ENCODE measurements at regions not wholly inside any gene's neighbourhood (a gene's known extent, or its start where the extent isn't known, plus 50 kb on each side); places are given as distances from the start of the nearest gene placed in this dataset.
A peak's percentile ranks its signal among the peaks of the same experiment; 100 is the strongest.
"Not testable (repeated sequence)": the region's sequence is repeated elsewhere in the genome, so short reads cannot be mapped to it uniquely, and the experiment has no call there.

GRCh38 chrX:50967736-50968135 is 57.2 kb downstream of the BMP15 start:
- no peak for DNase-seq

- not testable (repeated sequence) for DNase-seq
Measured at GRCh38 chrX:50968871-50969635, 58.5 kb downstream of the BMP15 start.

DNA sequence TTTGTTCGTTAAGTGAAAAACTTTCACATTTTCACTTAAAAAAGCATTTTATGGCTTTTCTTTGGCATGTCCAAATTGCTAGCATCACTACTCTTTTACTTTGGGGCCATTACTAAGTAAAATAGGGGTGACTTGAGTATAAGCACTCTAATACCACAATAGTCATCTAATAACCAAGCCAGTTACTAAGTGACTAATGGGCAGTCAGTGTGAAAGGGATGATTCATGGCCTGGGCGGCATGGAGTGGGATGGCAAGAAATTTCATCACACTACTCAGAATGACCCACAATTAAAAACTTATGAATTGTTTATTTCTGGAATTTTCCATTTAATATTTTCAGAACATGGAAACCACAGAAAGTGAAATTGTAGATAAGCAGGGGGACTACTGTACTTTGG is 60.9 kb downstream of the BMP15 start:
- no peak for DNase-seq

- DNase-seq: no peak
Measured at GRCh38 chrX:50973199-50973598, 62.7 kb downstream of the BMP15 start.

GRCh38 chrX:50978920-50979682 is 68.6 kb downstream of the BMP15 start:
- no peak for DNase-seq

GRCh38 chrX:50980251-50980650 is 69.7 kb downstream of the BMP15 start:
- no peak for DNase-seq

DNA sequence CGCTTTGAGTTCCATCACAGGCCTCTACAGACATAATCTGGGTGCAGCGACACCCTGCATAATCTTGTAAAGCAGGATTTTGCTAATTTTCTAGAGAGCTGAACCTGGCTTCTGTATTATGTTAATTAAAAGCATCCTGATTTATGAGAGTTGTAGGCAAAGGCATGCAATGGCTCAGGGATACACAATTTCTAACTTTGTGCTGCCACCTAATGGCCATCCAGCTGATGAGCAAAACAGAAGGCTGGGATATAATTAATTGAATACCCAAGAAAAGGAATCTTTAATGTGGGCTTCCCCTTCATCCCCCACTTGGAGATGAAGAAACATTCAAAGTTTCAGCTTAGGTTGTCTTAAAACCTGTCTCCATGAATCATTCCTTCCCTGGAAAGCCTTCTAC is 78.1 kb downstream of the BMP15 start:
- DNase-seq: no peak

DNA sequence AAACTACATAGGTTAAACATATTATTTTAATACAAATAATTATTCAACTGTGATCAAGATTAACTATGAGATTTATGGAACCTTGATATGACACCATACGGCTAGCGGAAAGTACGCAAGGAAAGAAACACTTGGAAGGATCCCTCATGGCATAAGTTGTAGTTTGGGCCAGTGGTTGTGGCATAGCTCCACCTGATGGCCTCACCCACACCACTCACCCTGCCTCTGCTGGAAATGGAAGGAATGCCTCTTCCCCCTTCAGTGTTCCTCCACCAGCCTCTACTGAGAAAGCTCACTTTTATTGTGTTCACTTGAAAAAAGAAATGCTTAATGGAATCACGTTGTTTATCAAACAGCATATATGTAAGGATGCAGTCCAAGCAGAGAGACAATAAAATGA is 86.4 kb downstream of the BMP15 start:
- no peak for DNase-seq

- DNase-seq: not testable (repeated sequence)
Measured at GRCh38 chrX:51000384-51000783, 89.8 kb downstream of the BMP15 start.

DNA sequence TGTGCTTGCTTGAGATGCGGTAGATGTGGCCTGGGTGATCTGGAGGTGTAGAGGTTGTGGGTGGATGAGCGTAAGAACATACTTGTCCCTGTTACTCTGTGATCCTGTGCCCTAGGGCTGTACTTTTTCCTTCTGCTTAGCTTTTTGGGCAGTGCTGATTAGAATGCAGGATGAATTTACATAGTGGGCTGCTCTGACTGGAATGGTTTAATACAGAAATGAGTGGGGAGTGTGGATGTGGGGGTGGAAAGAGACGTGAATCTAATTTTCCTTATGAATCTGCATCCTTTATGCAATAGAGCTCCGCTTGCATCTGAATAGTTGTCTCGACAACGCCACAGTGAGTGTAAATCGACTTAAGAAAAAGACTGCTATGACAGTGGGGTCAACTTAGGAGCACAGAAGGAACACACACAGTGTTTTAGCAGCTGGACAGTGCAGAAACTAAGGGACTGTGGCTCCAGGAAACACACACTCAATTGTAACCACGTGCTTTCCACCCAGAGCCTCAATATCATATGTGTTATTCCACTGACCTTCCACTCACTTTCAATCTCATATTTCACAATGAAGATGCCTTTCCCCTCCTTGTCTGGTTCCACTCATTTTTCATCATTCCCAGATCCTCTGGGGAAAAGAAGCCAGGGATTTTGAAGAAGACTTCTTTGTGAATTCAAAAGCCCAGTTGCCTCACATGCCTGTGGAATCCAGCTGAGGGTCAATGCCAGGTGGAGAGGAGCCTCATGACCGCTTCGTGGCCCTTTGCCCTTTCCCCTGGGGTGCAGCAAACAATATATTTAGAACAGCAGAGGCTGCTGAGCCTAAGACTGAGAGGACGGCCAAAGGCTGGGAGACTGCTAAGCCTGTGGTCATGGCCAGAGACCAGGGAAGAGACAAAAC is 91.4 kb downstream of the BMP15 start:
- DNase-seq: not testable (repeated sequence)

DNA sequence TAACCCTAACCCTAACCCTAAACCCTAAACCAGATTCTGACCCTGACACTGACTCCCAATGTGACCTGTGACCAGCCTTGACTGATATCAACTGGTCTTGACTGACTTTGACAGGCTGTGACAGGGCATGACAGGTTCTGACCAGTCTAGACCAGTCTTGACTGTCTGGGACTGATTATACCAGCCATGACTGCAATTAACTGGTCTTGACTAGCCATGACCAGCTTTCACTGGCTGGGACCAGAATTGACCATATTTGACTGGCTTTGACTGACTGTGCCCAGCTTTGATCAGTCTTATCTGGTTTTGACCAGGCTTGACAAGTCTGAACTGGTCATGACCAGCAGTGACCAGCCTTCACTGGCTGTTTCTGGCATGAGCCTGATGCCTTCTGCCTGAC is 95.5 kb downstream of the BMP15 start:
- DNase-seq: no peak

- no peak for DNase-seq
Measured at GRCh38 chrX:51024106-51024696, 113.7 kb downstream of the BMP15 start.

- DNase-seq: no peak
Measured at GRCh38 chrX:51026862-51027261, 116.3 kb downstream of the BMP15 start.

- DNase-seq: no peak
Measured at GRCh38 chrX:51035746-51036145, 125.2 kb downstream of the BMP15 start.

- DNase-seq: no peak
Measured at GRCh38 chrX:51047950-51048349, 137.4 kb downstream of the BMP15 start.

- DNase-seq: no peak
Measured at GRCh38 chrX:51053741-51054140, 143.2 kb downstream of the BMP15 start.

GRCh38 chrX:51098046-51098445 is 187.5 kb downstream of the BMP15 start:
- DNase-seq: no peak

- DNase-seq: not testable (repeated sequence)
Measured at GRCh38 chrX:51119058-51119926, 208.8 kb downstream of the BMP15 start.

GRCh38 chrX:51125743-51126142 is 206.9 kb upstream of the NUDT10 start:
- not testable (repeated sequence) for DNase-seq

GRCh38 chrX:51144828-51145442 is 187.7 kb upstream of the NUDT10 start:
- DNase-seq: peak; percentile 5

DNA sequence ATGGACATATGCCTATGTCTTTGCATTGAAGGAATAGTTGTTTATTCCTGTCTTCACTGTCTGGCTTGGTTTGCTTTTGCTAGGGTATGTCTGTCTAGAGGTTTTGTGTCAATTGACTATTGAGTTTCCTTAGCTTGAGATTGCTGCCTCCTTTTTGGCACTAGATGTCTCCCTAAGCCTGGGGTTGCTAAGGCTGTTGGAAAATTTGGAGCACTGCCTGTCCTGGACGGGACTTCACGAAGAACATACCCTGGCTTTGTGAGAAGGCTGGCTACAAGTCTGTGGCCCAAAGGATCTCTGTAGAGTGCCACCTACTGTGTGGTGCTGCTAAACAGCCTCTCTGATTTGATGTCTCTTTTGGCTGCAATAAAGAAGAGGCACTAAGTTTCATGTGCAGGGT is 183.8 kb upstream of the NUDT10 start:
- DNase-seq: no peak

All from NCI-H1436 (cell line).